ENCODE measurements at regions not wholly inside any gene's neighbourhood (a gene's known extent, or its start where the extent isn't known, plus 50 kb on each side); places are given as distances from the start of the nearest gene placed in this dataset.

GRCh38 chr7:131898418-131898817, 342.0 kb upstream of the PODXL start:
- no peak for DNase-seq (ENCODE audit: low read depth)

GRCh38 chr7:131897790-131898165, 341.4 kb upstream of the PODXL start:
- DNase-seq (ENCODE audit: low read depth), result no peak

GRCh38 chr7:131897016-131897789, 340.8 kb upstream of the PODXL start:
- no peak for DNase-seq (ENCODE audit: low read depth)

GRCh38 chr7:131896165-131896863, 339.9 kb upstream of the PODXL start:
- no peak for DNase-seq (ENCODE audit: low read depth)

GRCh38 chr7:131895541-131896164, 339.2 kb upstream of the PODXL start:
- no peak for DNase-seq (ENCODE audit: low read depth)

- no peak for DNase-seq (ENCODE audit: low read depth)
These were observed 337.4 kb upstream of the PODXL start for GRCh38 chr7:131893631-131894340.

- no peak for DNase-seq (ENCODE audit: low read depth)
These were observed 333.7 kb upstream of the PODXL start for GRCh38 chr7:131890176-131890575.

GRCh38 chr7:131889572-131890150, 333.2 kb upstream of the PODXL start:
- no peak for DNase-seq (ENCODE audit: low read depth)

- no peak for DNase-seq (ENCODE audit: low read depth)
These were observed 327.3 kb upstream of the PODXL start for GRCh38 chr7:131883769-131884168.

GRCh38 chr7:131883196-131883595, 326.8 kb upstream of the PODXL start:
- no peak for DNase-seq (ENCODE audit: low read depth)

GRCh38 chr7:131882321-131882720, 325.9 kb upstream of the PODXL start:
- no peak for DNase-seq (ENCODE audit: low read depth)

- no peak for DNase-seq (ENCODE audit: low read depth)
These were observed 323.6 kb upstream of the PODXL start for GRCh38 chr7:131880078-131880477.

GRCh38 chr7:131879424-131879823, 323.0 kb upstream of the PODXL start:
- DNase-seq (ENCODE audit: low read depth), result no peak

- DNase-seq (ENCODE audit: low read depth), result no peak
These were observed 322.3 kb upstream of the PODXL start for GRCh38 chr7:131878777-131879176.

GRCh38 chr7:131873581-131873980, 317.2 kb upstream of the PODXL start:
- no peak for DNase-seq (ENCODE audit: low read depth)

GRCh38 chr7:131869986-131870385, 313.6 kb upstream of the PODXL start:
- DNase-seq (ENCODE audit: low read depth), result no peak

GRCh38 chr7:131869169-131869844, 312.9 kb upstream of the PODXL start:
- DNase-seq (ENCODE audit: low read depth), result no peak

GRCh38 chr7:131867461-131867860, 311.0 kb upstream of the PODXL start:
- no peak for DNase-seq (ENCODE audit: low read depth)

GRCh38 chr7:131865911-131866310, 309.5 kb upstream of the PODXL start:
- no peak for DNase-seq (ENCODE audit: low read depth)

GRCh38 chr7:131861620-131862346, 305.4 kb upstream of the PODXL start:
- DNase-seq (ENCODE audit: low read depth), result no peak

Data from stimulated activated CD8-positive, alpha-beta memory T cell treated with anti-CD3 and anti-CD28 coated beads, Interleukin-7, amount 100 ng/mL, for 24 hours (primary cell).